ENCODE measurements at regions not wholly inside any gene's neighbourhood (a gene's known extent, or its start where the extent isn't known, plus 50 kb on each side); places are given as distances from the start of the nearest gene placed in this dataset.
"Not testable (repeated sequence)": the region's sequence is repeated elsewhere in the genome, so short reads cannot be mapped to it uniquely, and the experiment has no call there.

GRCh38 chr2:87574193-87575119 lies 173.4 kb upstream of the PLGLB2 start:
- not testable (repeated sequence) for DNase-seq (ENCODE audit: low spot score)

GRCh38 chr2:87575138-87575537 lies 172.7 kb upstream of the PLGLB2 start:
- not testable (repeated sequence) for DNase-seq (ENCODE audit: low spot score)

- DNase-seq (ENCODE audit: low spot score) = not testable (repeated sequence)
These were observed 170.5 kb upstream of the PLGLB2 start for GRCh38 chr2:87577358-87577757.

GRCh38 chr2:87582152-87582551 lies 165.7 kb upstream of the PLGLB2 start:
- not testable (repeated sequence) for DNase-seq (ENCODE audit: low spot score)

- not testable (repeated sequence) for DNase-seq (ENCODE audit: low spot score)
These were observed 165.3 kb upstream of the PLGLB2 start for GRCh38 chr2:87582579-87582978.

GRCh38 chr2:87583370-87583769 lies 164.5 kb upstream of the PLGLB2 start:
- not testable (repeated sequence) for DNase-seq (ENCODE audit: low spot score)

- DNase-seq (ENCODE audit: low spot score) = not testable (repeated sequence)
These were observed 164.1 kb upstream of the PLGLB2 start for GRCh38 chr2:87583803-87584202.

GRCh38 chr2:87584268-87584906 lies 163.5 kb upstream of the PLGLB2 start:
- DNase-seq (ENCODE audit: low spot score) = not testable (repeated sequence)

GRCh38 chr2:87587934-87588333 lies 160.0 kb upstream of the PLGLB2 start:
- not testable (repeated sequence) for DNase-seq (ENCODE audit: low spot score)

- not testable (repeated sequence) for DNase-seq (ENCODE audit: low spot score)
These were observed 154.9 kb upstream of the PLGLB2 start for GRCh38 chr2:87592974-87593373.

GRCh38 chr2:87593784-87594610 lies 153.9 kb upstream of the PLGLB2 start:
- not testable (repeated sequence) for DNase-seq (ENCODE audit: low spot score)

- DNase-seq (ENCODE audit: low spot score) = not testable (repeated sequence)
These were observed 153.3 kb upstream of the PLGLB2 start for GRCh38 chr2:87594611-87594992.

GRCh38 chr2:87595017-87595416 lies 152.9 kb upstream of the PLGLB2 start:
- DNase-seq (ENCODE audit: low spot score) = not testable (repeated sequence)

- not testable (repeated sequence) for DNase-seq (ENCODE audit: low spot score)
These were observed 146.9 kb upstream of the PLGLB2 start for GRCh38 chr2:87600961-87601360.

- DNase-seq (ENCODE audit: low spot score) = not testable (repeated sequence)
These were observed 145.8 kb upstream of the PLGLB2 start for GRCh38 chr2:87602118-87602517.

- DNase-seq (ENCODE audit: low spot score) = not testable (repeated sequence)
These were observed 145.2 kb upstream of the PLGLB2 start for GRCh38 chr2:87602728-87603127.

- not testable (repeated sequence) for DNase-seq (ENCODE audit: low spot score)
These were observed 144.2 kb upstream of the PLGLB2 start for GRCh38 chr2:87603418-87604278.

- DNase-seq (ENCODE audit: low spot score) = not testable (repeated sequence)
These were observed 143.5 kb upstream of the PLGLB2 start for GRCh38 chr2:87604279-87604818.

- DNase-seq (ENCODE audit: low spot score) = not testable (repeated sequence)
These were observed 142.9 kb upstream of the PLGLB2 start for GRCh38 chr2:87604980-87605379.

GRCh38 chr2:87608377-87609166 lies 139.3 kb upstream of the PLGLB2 start:
- not testable (repeated sequence) for DNase-seq (ENCODE audit: low spot score)
